Fibroblast of mammary gland (primary cell): ENCODE measurements at regions not wholly inside any gene's neighbourhood (a gene's known extent, or its start where the extent isn't known, plus 50 kb on each side); places are given as distances from the start of the nearest gene placed in this dataset.

Source experiments
- DNase-seq: peaks from one replicate; pipeline ENCODE4 v3.0.0-alpha.2; 2010; ENCODE audit warnings: low read depth
- H3K4me3 ChIP-seq: 2 replicates; pipeline ENCODE4 v1.5.1; 2011; ENCODE audit warnings: low read depth, mild to moderate bottlenecking, low read length, moderate library complexity; ENCODE audit not compliant: control insufficient read depth
- CTCF ChIP-seq: conservative IDR thresholded peaks from 2 replicates; pipeline ENCODE4 v1.5.1; 2011; ENCODE audit warnings: low read depth, low read length, inconsistent platforms; ENCODE audit not compliant: control insufficient read depth, insufficient read depth

- no peak for DNase-seq
- TF ChIP-seq CTCF = no peak
- no peak overlapping the region for H3K4me3 ChIP-seq
Observed at GRCh38 chr14:53356361-53357150, 203.4 kb upstream of the DDHD1 start.

- H3K4me3 ChIP-seq = no peak overlapping the region
- peak; percentile 66 for DNase-seq
- no peak for TF ChIP-seq CTCF
Observed at GRCh38 chr14:53355581-53356112, 202.5 kb upstream of the DDHD1 start.

GRCh38 chr14:53354336-53354735, 201.2 kb upstream of the DDHD1 start:
- no peak for TF ChIP-seq CTCF
- DNase-seq = no peak

GRCh38 chr14:53350866-53351265, 197.7 kb upstream of the DDHD1 start:
- no peak for DNase-seq
- TF ChIP-seq CTCF = no peak
- H3K4me3 ChIP-seq = no peak overlapping the region

More at GRCh38 chr14:53354336-53354735, 201.2 kb upstream of the DDHD1 start:
- H3K4me3 ChIP-seq = no peak overlapping the region

GRCh38 chr14:53350429-53350828, 197.3 kb upstream of the DDHD1 start:
- no peak for TF ChIP-seq CTCF
- no peak overlapping the region for H3K4me3 ChIP-seq
- no peak for DNase-seq

GRCh38 chr14:53346988-53347387, 193.9 kb upstream of the DDHD1 start:
- TF ChIP-seq CTCF = no peak
- no peak overlapping the region for H3K4me3 ChIP-seq
- no peak for DNase-seq
